SJCRH30 (cell line): ENCODE measurements at regions not wholly inside any gene's neighbourhood (a gene's known extent, or its start where the extent isn't known, plus 50 kb on each side); places are given as distances from the start of the nearest gene placed in this dataset.
"Not testable (repeated sequence)": the region's sequence is repeated elsewhere in the genome, so short reads cannot be mapped to it uniquely, and the experiment has no call there.

Experiments
- DNase-seq, 2 experiments: peaks; one replicate each; pipeline ENCODE4 v3.0.0-alpha.2; 2015 to 2020
- H3K27ac ChIP-seq: fragments of 250-450 bp; sonication (Bioruptor Pico); 2 replicates; pipeline ENCODE4 v1.5.1; 2020; ENCODE audit warnings: mild to moderate bottlenecking, moderate library complexity
- H3K27me3 ChIP-seq: fragments of 250-450 bp; sonication (Bioruptor Pico); 2 replicates; pipeline ENCODE4 v1.5.1; 2020; ENCODE audit warnings: mild to moderate bottlenecking, moderate library complexity
- H3K36me3 ChIP-seq: fragments of 250-450 bp; sonication (Bioruptor Pico); 2 replicates; pipeline ENCODE4 v1.5.1; 2020; ENCODE audit warnings: mild to moderate bottlenecking, moderate library complexity
- H3K4me1 ChIP-seq: fragments of 250-450 bp; sonication (Bioruptor Pico); 2 replicates; pipeline ENCODE4 v1.5.1; 2020; ENCODE audit warnings: mild to moderate bottlenecking, moderate library complexity
- H3K4me3 ChIP-seq: fragments of 250-450 bp; sonication (Bioruptor Pico); 2 replicates; pipeline ENCODE4 v1.5.1; 2020; ENCODE audit warnings: mild to moderate bottlenecking, moderate library complexity
- H3K9me3 ChIP-seq: fragments of 250-450 bp; sonication (Bioruptor Pico); replicated peaks from 2 replicates; pipeline ENCODE4 v1.5.1; 2020; ENCODE audit warnings: mild to moderate bottlenecking, moderate library complexity

- Histone ChIP-seq H3K9me3 (no peaks in the 10 kb centered on the region), H3K4me1 (no peaks in the 10 kb centered on the region), H3K27ac (no peak overlapping the region), H3K36me3 (no peaks in the 10 kb centered on the region), H3K4me3 (no peak overlapping the region), H3K27me3 (no peaks in the 10 kb centered on the region)
- no peak for DNase-seq
Observed at GRCh38 chr2:125942585-125943424, 713.2 kb upstream of the GYPC start.

- DNase-seq = no peak
- Histone ChIP-seq H3K27me3 (no peaks in the 10 kb centered on the region), H3K36me3 (no peaks in the 10 kb centered on the region), H3K27ac (no peak overlapping the region), H3K4me1 (no peaks in the 10 kb centered on the region), H3K9me3 (no peaks in the 10 kb centered on the region), H3K4me3 (no peak overlapping the region)
Observed at GRCh38 chr2:125959047-125959446, 696.9 kb upstream of the GYPC start.

GRCh38 chr2:125961739-125962138, 694.2 kb upstream of the GYPC start:
- H3K27me3 ChIP-seq = no peaks in the 10 kb centered on the region

DNA sequence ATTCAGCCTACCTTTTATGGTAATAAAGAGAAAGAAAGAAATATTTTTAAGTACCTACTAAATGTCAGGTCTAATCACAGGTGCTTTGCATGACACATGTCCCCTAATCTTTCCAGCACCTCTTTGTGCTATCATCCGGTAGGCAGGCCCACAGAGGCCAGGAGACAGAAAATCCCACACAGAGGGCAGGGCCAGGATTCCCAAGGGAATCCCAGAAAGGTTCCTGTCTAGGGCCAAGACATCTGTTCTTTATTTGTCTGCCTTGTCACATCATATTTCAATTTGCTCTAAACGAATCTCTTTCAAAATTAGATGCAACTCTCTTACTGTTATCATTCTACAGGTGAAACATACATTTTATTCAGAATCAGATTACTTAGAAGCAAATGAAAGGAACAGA, 676.1 kb upstream of the GYPC start:
- no peak overlapping the region for H3K27ac ChIP-seq
- H3K36me3 ChIP-seq = no peaks in the 10 kb centered on the region
- H3K27me3 ChIP-seq = no peaks in the 10 kb centered on the region
- no peak overlapping the region for H3K4me3 ChIP-seq
- DNase-seq = peak in 1 of 2 experiments; percentile 17
- H3K4me1 ChIP-seq = no peaks in the 10 kb centered on the region
- H3K9me3 ChIP-seq = no peaks in the 10 kb centered on the region

More at GRCh38 chr2:125961739-125962138, 694.2 kb upstream of the GYPC start:
- Histone ChIP-seq H3K27ac (no peak overlapping the region), H3K4me1 (no peaks in the 10 kb centered on the region), H3K9me3 (no peaks in the 10 kb centered on the region), H3K4me3 (no peak overlapping the region), H3K36me3 (no peaks in the 10 kb centered on the region)
- DNase-seq = no peak

DNA sequence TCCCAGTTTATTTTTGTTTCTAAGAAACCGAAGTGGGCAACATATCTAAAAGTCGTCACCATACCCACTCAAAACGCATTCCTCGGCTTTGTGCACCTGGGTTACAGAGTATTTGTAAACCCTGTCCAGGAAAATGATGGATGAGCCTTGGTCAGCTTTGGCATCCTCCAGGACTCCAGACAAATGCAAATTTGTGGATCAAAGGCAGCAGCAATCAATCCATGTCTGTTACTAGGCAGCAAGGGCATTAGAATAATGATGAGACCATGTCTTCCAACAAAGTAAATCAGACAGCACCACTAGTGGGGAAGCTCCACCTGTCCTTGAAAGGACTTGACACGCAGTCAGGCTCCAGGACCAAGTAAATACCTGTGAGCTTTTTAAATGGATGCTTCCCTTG, 672.6 kb upstream of the GYPC start:
- Histone ChIP-seq H3K27ac (no peak overlapping the region), H3K4me1 (no peaks in the 10 kb centered on the region), H3K4me3 (no peak overlapping the region), H3K9me3 (no peaks in the 10 kb centered on the region), H3K27me3 (no peaks in the 10 kb centered on the region), H3K36me3 (no peaks in the 10 kb centered on the region)
- DNase-seq = no peak

DNA sequence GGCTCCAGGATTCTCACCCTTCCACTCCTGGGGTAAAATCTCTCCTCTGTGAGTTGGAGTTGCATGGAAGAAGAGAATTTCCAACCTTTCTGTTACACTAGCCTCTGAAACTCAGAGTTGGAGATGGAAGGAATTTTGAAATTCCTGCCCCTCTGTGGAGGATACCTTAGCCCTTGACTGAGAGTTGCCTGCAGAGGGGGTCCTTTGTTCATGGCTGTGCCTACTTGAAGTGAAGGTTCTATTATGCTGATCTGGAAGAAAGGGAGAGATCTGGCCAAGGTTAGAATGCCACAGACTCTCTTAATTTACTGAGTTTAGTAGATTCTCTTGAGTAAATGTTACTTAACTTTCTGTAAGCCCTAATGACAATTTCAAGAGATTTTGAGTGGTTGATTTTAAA, 626.6 kb upstream of the GYPC start:
- no peaks in the 10 kb centered on the region for H3K4me1 ChIP-seq
- DNase-seq = peak in 1 of 2 experiments; percentile 1

GRCh38 chr2:126038861-126039260, 617.1 kb upstream of the GYPC start:
- Histone ChIP-seq H3K36me3 (no peaks in the 10 kb centered on the region), H3K27me3 (no peaks in the 10 kb centered on the region), H3K4me3 (no peak overlapping the region), H3K27ac (no peak overlapping the region), H3K9me3 (no peaks in the 10 kb centered on the region), H3K4me1 (no peaks in the 10 kb centered on the region)
- no peak for DNase-seq

More for the DNA sequence above, 626.6 kb upstream of the GYPC start:
- Histone ChIP-seq H3K27me3 (no peaks in the 10 kb centered on the region; the same call in 1 of the 2 replicates), H3K9me3 (no peaks in the 10 kb centered on the region), H3K27ac (no peak overlapping the region), H3K4me3 (no peak overlapping the region), H3K36me3 (no peaks in the 10 kb centered on the region)

GRCh38 chr2:126041391-126042047, 614.4 kb upstream of the GYPC start:
- Histone ChIP-seq H3K27me3 (no peaks in the 10 kb centered on the region), H3K4me1 (no peaks in the 10 kb centered on the region), H3K9me3 (no peaks in the 10 kb centered on the region), H3K27ac (no peak overlapping the region), H3K4me3 (no peak overlapping the region), H3K36me3 (no peaks in the 10 kb centered on the region)
- no peak for DNase-seq

- Histone ChIP-seq H3K27me3 (no peaks in the 10 kb centered on the region), H3K4me1 (no peaks in the 10 kb centered on the region), H3K27ac (no peak overlapping the region), H3K36me3 (no peaks in the 10 kb centered on the region), H3K9me3 (no peaks in the 10 kb centered on the region), H3K4me3 (no peak overlapping the region)
- no peak for DNase-seq
Observed at GRCh38 chr2:126042089-126042488, 613.9 kb upstream of the GYPC start.

DNA sequence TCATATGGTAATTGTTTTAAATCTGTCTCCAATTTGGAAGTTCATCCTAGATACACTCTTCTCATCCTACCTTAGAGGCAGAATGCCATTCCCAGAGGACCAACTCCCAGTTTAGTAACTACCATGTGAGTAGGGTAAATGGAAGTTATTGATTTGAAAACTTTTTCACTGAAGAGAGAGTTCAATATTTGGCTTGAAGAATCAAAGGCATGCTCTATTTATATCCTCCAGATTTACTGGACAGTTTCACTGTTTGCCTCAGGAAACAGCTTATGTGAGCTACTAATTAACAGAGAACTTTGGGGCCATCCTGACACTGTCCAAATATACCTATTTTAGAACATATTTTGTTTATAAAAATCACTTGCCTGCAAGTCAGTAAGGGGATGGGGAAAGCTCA, 607.2 kb upstream of the GYPC start:
- no peaks in the 10 kb centered on the region for H3K36me3 ChIP-seq
- no peaks in the 10 kb centered on the region for H3K27me3 ChIP-seq
- no peaks in the 10 kb centered on the region for H3K9me3 ChIP-seq
- H3K4me1 ChIP-seq = no peaks in the 10 kb centered on the region
- DNase-seq = no peak
- no peak overlapping the region for H3K27ac ChIP-seq
- H3K4me3 ChIP-seq = no peak overlapping the region

DNA sequence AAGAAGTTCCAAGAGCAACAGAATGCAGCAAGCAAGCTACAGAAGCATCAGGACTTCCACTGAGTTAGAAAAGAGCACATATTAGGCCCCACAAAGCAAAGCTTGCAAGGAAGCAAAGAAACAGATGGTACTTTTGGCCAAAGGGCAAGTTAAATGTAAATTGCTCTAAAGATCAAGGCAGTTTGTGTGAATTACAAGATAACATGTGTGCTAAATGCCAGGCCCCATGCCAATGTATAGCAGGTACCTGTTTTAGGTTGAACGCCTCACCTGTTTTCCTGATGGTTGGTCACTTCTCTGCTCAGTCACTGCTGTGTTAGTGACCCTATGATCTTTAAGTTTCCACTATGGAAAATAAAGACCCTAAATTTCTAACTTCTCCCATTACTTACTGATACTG, 606.5 kb upstream of the GYPC start:
- H3K27me3 ChIP-seq = no peaks in the 10 kb centered on the region
- no peak for DNase-seq
- H3K4me1 ChIP-seq = no peaks in the 10 kb centered on the region
- no peaks in the 10 kb centered on the region for H3K9me3 ChIP-seq
- no peak overlapping the region for H3K4me3 ChIP-seq
- no peak overlapping the region for H3K27ac ChIP-seq
- H3K36me3 ChIP-seq = no peaks in the 10 kb centered on the region

- no peaks in the 10 kb centered on the region; the same call in 1 of the 2 replicates for H3K27me3 ChIP-seq
- H3K27ac ChIP-seq = no peak overlapping the region
- no peak for DNase-seq
- H3K4me3 ChIP-seq = no peak overlapping the region
- H3K9me3 ChIP-seq = no peaks in the 10 kb centered on the region
- no peaks in the 10 kb centered on the region for H3K36me3 ChIP-seq
- no peaks in the 10 kb centered on the region for H3K4me1 ChIP-seq
Observed at GRCh38 chr2:126050991-126051736, 604.8 kb upstream of the GYPC start.

GRCh38 chr2:126051737-126052240, 604.2 kb upstream of the GYPC start:
- not testable (repeated sequence) for H3K27me3 ChIP-seq, H3K27ac ChIP-seq, H3K9me3 ChIP-seq, H3K36me3 ChIP-seq, H3K4me1 ChIP-seq, H3K4me3 ChIP-seq, DNase-seq

DNA sequence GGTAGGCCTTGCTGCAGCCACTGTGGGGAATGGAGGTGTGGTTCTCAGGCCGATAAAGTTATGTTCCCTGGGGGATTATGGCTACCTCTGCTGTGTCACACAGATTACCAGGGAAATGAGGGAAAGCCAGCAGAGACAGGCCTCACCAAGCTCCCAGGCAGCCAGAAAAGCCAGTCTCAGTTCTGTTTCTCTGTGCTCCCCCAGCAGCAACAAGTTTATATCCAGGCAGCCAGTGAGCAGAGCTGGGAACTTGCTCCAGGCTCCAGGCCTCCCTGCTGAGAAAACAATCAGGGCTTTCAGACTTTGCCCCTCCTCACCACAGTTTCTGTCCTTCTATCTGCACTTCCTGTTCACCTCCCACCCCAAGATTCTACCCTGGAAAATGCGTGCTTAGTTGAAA, 596.6 kb upstream of the GYPC start:
- no peaks in the 10 kb centered on the region for H3K9me3 ChIP-seq
- H3K36me3 ChIP-seq = no peaks in the 10 kb centered on the region
- H3K4me1 ChIP-seq = no peaks in the 10 kb centered on the region
- no peaks in the 10 kb centered on the region; the same call in 1 of the 2 replicates for H3K27me3 ChIP-seq
- DNase-seq = no peak
- no peak overlapping the region for H3K27ac ChIP-seq
- H3K4me3 ChIP-seq = no peak overlapping the region
